GM12878 (cell line): ENCODE measurements at regions not wholly inside any gene's neighbourhood (a gene's known extent, or its start where the extent isn't known, plus 50 kb on each side); places are given as distances from the start of the nearest gene placed in this dataset.
"Not testable (repeated sequence)": the region's sequence is repeated elsewhere in the genome, so short reads cannot be mapped to it uniquely, and the experiment has no call there.

Experiments
- ATAC-seq: fragments of 200-7000 bp; cut with Tn5 transposase; 3 replicates; pipeline ENCODE4 v1.9.1; 2020; ENCODE audit warnings: mild to moderate bottlenecking, moderate library complexity
- BruUV-seq: library from RNA; stranded (reverse); fragments of 400-500 nt; replicated peaks from 2 replicates; lab custom pipeline; 2021; lab: Mats Ljungman, UMichigan
- CTCF ChIA-PET: fragments of 300-600 bp; sonication (Branson Sonifier 250); formaldehyde crosslinking; extraction: SDS; loops from one replicate; lab custom pipeline; 2021; ENCODE audit warnings: inconsistent platforms; lab: Yijun Ruan, JAX
- POLR2A ChIA-PET: fragments of 350-600 bp; formaldehyde crosslinking; extraction: SDS; loops from one replicate; lab custom pipeline; 2021; ENCODE audit warnings: inconsistent platforms; lab: Charles Lee
- RAD21 ChIA-PET: fragments of 300-600 bp; sonication (Branson Sonifier 250); formaldehyde crosslinking; loops from one replicate; lab custom pipeline; 2023; ENCODE audit warnings: antibody characterized with exemption; ENCODE audit not compliant: unreplicated experiment; lab: Charles Lee
- SMC1A ChIA-PET: fragments of 300-600 bp; sonication (Branson Sonifier 250); formaldehyde crosslinking; loops from one replicate; lab custom pipeline; 2023; ENCODE audit not compliant: unreplicated experiment, uncharacterized antibody; lab: Charles Lee
- DNase-seq: peaks from one replicate; pipeline ENCODE4 v3.0.0-alpha.2; 2011; ENCODE audit warnings: low read depth, low spot score
- FAIRE-seq: peaks from 3 replicates; lab custom pipeline; 2011; peaks lifted over from hg19 to GRCh38; lab: Jason Lieb, UNC
- H2AFZ ChIP-seq: 2 replicates; pipeline ENCODE4 v1.6.0; 2011; ENCODE audit warnings: low read depth, low read length, control low read depth; ENCODE audit not compliant: control insufficient read depth
- H3K27ac ChIP-seq: 2 replicates; pipeline ENCODE4 v1.5.1; 2011; ENCODE audit warnings: control low read depth; ENCODE audit not compliant: control insufficient read depth, insufficient read depth
- H3K27me3 ChIP-seq, 2 experiments: replicated peaks in 1 of 2; 2 replicates each; pipeline versions ENCODE4 v1.6.0 to v1.6.1; 2011; ENCODE audit warnings: low read length in 1 of 2; ENCODE audit not compliant: control insufficient read depth in 2 of 2, insufficient read depth in 2 of 2
- H3K36me3 ChIP-seq, 2 experiments: 2 replicates each; pipeline ENCODE4 v1.5.1; 2011; ENCODE audit warnings: low read length in 1 of 2; ENCODE audit not compliant: control insufficient read depth in 2 of 2, insufficient read depth in 2 of 2
- H3K4me1 ChIP-seq: 2 replicates; pipeline ENCODE4 v1.6.1; 2011; ENCODE audit warnings: mild to moderate bottlenecking, low read length, moderate library complexity, mixed read lengths; ENCODE audit not compliant: control insufficient read depth, insufficient read depth
- H3K4me2 ChIP-seq: 2 replicates; pipeline ENCODE4 v1.6.0; 2011; ENCODE audit warnings: control low read depth; ENCODE audit not compliant: control insufficient read depth, insufficient read depth
- H3K4me3 ChIP-seq: fragments of 200-600 bp; sonication (generic); 2 replicates; pipeline ENCODE4 v1.5.1; 2016
- H3K79me2 ChIP-seq: 2 replicates; pipeline ENCODE4 v1.6.0; 2011; ENCODE audit warnings: low read length; ENCODE audit not compliant: control insufficient read depth, insufficient read depth
- H3K9ac ChIP-seq: 2 replicates; pipeline ENCODE4 v1.8.0; 2011; ENCODE audit warnings: low read length, control low read depth, mixed read lengths; ENCODE audit not compliant: control insufficient read depth, insufficient read depth
- H3K9me3 ChIP-seq: replicated peaks from 3 replicates; pipeline ENCODE4 v1.5.1; 2011; ENCODE audit warnings: mild to moderate bottlenecking, low read length; ENCODE audit not compliant: control insufficient read depth, insufficient read depth
- H4K20me1 ChIP-seq: 2 replicates; pipeline ENCODE4 v1.6.0; 2011; ENCODE audit not compliant: control insufficient read depth, insufficient read depth
- ATF2 ChIP-seq: IDR thresholded peaks from 2 replicates; pipeline ENCODE4 v1.6.1; 2012; ENCODE audit warnings: low read length, inconsistent platforms
- BCL11A ChIP-seq: IDR thresholded peaks from 2 replicates; pipeline ENCODE4 v1.6.1; 2011; ENCODE audit warnings: low read depth, low read length
- EED ChIP-seq: sonication (generic); IDR thresholded peaks from 2 replicates; pipeline ENCODE4 v1.6.1; 2016; ENCODE audit warnings: antibody characterized with exemption, low read depth
- HCFC1 ChIP-seq: fragments of 150-350 bp; IDR thresholded peaks from 2 replicates; pipeline ENCODE4 v1.6.1; 2014; ENCODE audit warnings: low read length
- SMARCA5 ChIP-seq: fragments of 450-650 bp; IDR thresholded peaks from 2 replicates; pipeline ENCODE4 v1.6.1; 2017; ENCODE audit warnings: mild to moderate bottlenecking
- SP1 ChIP-seq: IDR thresholded peaks from one replicate; pipeline ENCODE4 v1.6.1; 2011; ENCODE audit warnings: low read depth, low read length
- SPI1 ChIP-seq: IDR thresholded peaks from 2 replicates; pipeline ENCODE4 v1.6.1; 2011; ENCODE audit warnings: low read depth, mild to moderate bottlenecking, low read length, moderate library complexity, borderline replicate concordance; ENCODE audit not compliant: insufficient read depth
- USF2 ChIP-seq: IDR thresholded peaks from 2 replicates; pipeline ENCODE4 v1.6.1; 2011; ENCODE audit warnings: low read depth, low read length, improper control_type of control experiment, borderline replicate concordance
- ZSCAN29 ChIP-seq: fragments of 450-650 bp; IDR thresholded peaks from 2 replicates; pipeline ENCODE4 v1.6.1; 2017; ENCODE audit warnings: mild to moderate bottlenecking, moderate library complexity
- WGBS: methylation state at CpG from one replicate; pipeline ENCODE4 v1.1.6; 2016; ENCODE audit warnings: low lambda C conversion rate; ENCODE audit not compliant: insufficient replicate concordance, insufficient coverage; ENCODE audit errors: missing lambda C conversion rate; 5-methylcytosine and 5-hydroxymethylcytosine counted together
- in situ Hi-C: fragments of 300-500 bp; cut with MboI; formaldehyde crosslinking; loops from 9 replicates; pipeline ENCODE4 v1.14.3; 2018; ENCODE audit warnings: mixed read lengths
- intact Hi-C: fragments of 100-400 bp; cut with micrococcal nuclease; formaldehyde crosslinking; loops from one replicate; pipeline ENCODE4 v1.14.2; 2022; ENCODE audit not compliant: unreplicated experiment

GRCh38 chrX:466836-467235 lies 80.1 kb upstream of the PPP2R3B start:
- SMC1A ChIA-PET, H3K9ac ChIP-seq, H3K36me3 ChIP-seq, BruUV-seq, H3K4me3 ChIP-seq, H3K4me1 ChIP-seq, H3K4me2 ChIP-seq, FAIRE-seq, in situ Hi-C loops, H3K27me3 ChIP-seq, H3K79me2 ChIP-seq, ATAC-seq, POLR2A ChIA-PET, H2AFZ ChIP-seq, H3K9me3 ChIP-seq, H4K20me1 ChIP-seq, intact Hi-C loops, RAD21 ChIA-PET, H3K27ac ChIP-seq, CTCF ChIA-PET, DNase-seq: not testable (repeated sequence)
- WGBS = 78% methylated on average over 17 of the region's 17 CpGs

GRCh38 chrX:467686-468085 lies 81.0 kb upstream of the PPP2R3B start:
- H2AFZ ChIP-seq, POLR2A ChIA-PET, ATAC-seq, H4K20me1 ChIP-seq, H3K9ac ChIP-seq, CTCF ChIA-PET, BruUV-seq, SMC1A ChIA-PET, H3K36me3 ChIP-seq, H3K79me2 ChIP-seq, H3K27me3 ChIP-seq, RAD21 ChIA-PET, FAIRE-seq, H3K4me2 ChIP-seq, in situ Hi-C loops, H3K27ac ChIP-seq, H3K4me1 ChIP-seq, H3K9me3 ChIP-seq, H3K4me3 ChIP-seq, intact Hi-C loops, DNase-seq: not testable (repeated sequence)
- 63% methylated on average over 11 of the region's 16 CpGs for WGBS

GRCh38 chrX:468979-469378 lies 82.3 kb upstream of the PPP2R3B start:
- Histone ChIP-seq H3K4me1 (no peaks in the 10 kb centered on the region), H3K9ac (no peak overlapping the region), H3K4me2 (no peak overlapping the region), H3K79me2 (no peaks in the 10 kb centered on the region), H3K36me3 (no peaks in the 10 kb centered on the region), H2AFZ (no peak overlapping the region), H3K27ac (no peak overlapping the region), H3K4me3 (no peak overlapping the region), H4K20me1 (no peaks in the 10 kb centered on the region), H3K9me3 (peaks cover 1% of the 10 kb centered on the region; the same call in 1 of the 3 replicates), H3K27me3 (no peaks in the 10 kb centered on the region)
- FAIRE-seq (no peak), DNase-seq (no peak), ATAC-seq (no peak)
- WGBS = 58% methylated on average over 9 of the region's 9 CpGs
- intact Hi-C loops (no loop called here), in situ Hi-C loops (no loop called here)
- no TSS peak for BruUV-seq
- ChIA-PET CTCF (no interaction called here), SMC1A (no interaction called here), POLR2A (no interaction called here), RAD21 (no interaction called here)
- TF ChIP-seq ZSCAN29 (no peak), USF2 (no peak), BCL11A (no peak), SMARCA5 (no peak), SP1 (no peak), HCFC1 (no peak), ATF2 (no peak), EED (no peak), SPI1 (no peak)
